B cell (primary cell): ENCODE measurements at regions not wholly inside any gene's neighbourhood (a gene's known extent, or its start where the extent isn't known, plus 50 kb on each side); places are given as distances from the start of the nearest gene placed in this dataset.

ENCODE experiments used
- EZH2 ChIP-seq: IDR thresholded peaks from 2 replicates; pipeline ENCODE4 v1.6.1; 2012; ENCODE audit warnings: borderline replicate concordance, low read depth, mild to moderate bottlenecking, moderate library complexity, low read length; ENCODE audit not compliant: insufficient read depth, poor library complexity, severe bottlenecking
- TF ChIP-seq, protein P1 (sequence below): fragments of 200-600 bp; IDR thresholded peaks from one replicate; pipeline ENCODE4 v1.8.0; 2022; ENCODE audit warnings: antibody characterized with exemption, mild to moderate bottlenecking

DNA sequence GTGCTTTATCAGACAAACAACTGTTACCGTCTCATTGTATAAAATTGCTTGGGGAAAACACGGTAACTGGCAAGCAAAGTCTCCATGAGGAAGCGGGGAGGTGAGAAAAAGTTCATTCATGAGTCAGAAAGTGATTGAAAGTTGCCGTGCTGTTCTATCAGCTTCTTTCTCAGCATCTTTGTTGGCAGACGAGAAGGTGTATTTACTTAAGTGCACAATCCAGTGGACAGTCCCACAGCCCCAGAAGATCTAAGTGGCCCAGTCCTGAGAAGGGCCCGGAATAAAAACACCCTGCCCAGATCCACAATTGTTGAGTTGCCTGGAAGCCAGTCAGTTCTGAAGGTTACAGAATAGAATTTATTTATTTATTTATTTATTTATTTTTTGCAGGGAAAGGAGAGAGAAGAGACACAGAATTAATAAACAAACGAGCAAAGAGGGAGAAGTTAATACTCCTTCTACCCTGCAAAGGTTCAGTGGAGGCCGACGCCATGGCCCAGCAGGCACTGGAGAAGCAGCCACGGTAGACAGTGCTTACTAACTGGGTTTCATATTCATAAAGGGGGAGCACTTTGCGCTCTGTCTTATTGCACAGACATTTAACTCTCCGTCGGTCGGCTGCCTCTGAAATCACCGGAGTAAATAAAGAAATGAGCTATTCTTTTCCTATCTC lies 676.0 kb upstream of the SALL3 start:
- TF ChIP-seq, protein P1, sequence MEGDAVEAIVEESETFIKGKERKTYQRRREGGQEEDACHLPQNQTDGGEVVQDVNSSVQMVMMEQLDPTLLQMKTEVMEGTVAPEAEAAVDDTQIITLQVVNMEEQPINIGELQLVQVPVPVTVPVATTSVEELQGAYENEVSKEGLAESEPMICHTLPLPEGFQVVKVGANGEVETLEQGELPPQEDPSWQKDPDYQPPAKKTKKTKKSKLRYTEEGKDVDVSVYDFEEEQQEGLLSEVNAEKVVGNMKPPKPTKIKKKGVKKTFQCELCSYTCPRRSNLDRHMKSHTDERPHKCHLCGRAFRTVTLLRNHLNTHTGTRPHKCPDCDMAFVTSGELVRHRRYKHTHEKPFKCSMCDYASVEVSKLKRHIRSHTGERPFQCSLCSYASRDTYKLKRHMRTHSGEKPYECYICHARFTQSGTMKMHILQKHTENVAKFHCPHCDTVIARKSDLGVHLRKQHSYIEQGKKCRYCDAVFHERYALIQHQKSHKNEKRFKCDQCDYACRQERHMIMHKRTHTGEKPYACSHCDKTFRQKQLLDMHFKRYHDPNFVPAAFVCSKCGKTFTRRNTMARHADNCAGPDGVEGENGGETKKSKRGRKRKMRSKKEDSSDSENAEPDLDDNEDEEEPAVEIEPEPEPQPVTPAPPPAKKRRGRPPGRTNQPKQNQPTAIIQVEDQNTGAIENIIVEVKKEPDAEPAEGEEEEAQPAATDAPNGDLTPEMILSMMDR, result no peak
- no peak for TF ChIP-seq EZH2
